Adrenal gland (tissue), 5 donors: ENCODE measurements at regions not wholly inside any gene's neighbourhood (a gene's known extent, or its start where the extent isn't known, plus 50 kb on each side); places are given as distances from the start of the nearest gene placed in this dataset.

Source experiments
- CTCF ChIP-seq, 6 experiments: fragments of 450-650 bp in 4 of 6; fragments of 200-600 bp in 2 of 6; sonication (generic) in 1 of 6; IDR thresholded peaks; 1 replicate in 5 of 6; 2 replicates in 1 of 6; pipeline versions ENCODE4 v1.5.1 to v1.8.0; 2016 to 2021; ENCODE audit warnings: antibody characterized with exemption in 6 of 6, mild to moderate bottlenecking in 2 of 6, moderate library complexity in 1 of 6
- POLR2A ChIP-seq, 2 donors: fragments of 450-650 bp; IDR thresholded peaks; one replicate each; pipeline ENCODE4 v1.6.1; 2017; ENCODE audit warnings: antibody characterized with exemption in 2 of 2, mild to moderate bottlenecking in 2 of 2, moderate library complexity in 1 of 2
- donor health status: DM: no; HTN: no; CAD: no.

GRCh38 chr7:82527851-82528250 lies 84.3 kb upstream of the CACNA2D1 start:
- TF ChIP-seq CTCF (IDR thresholded peaks at IDR 0.05) (no peak), POLR2A (IDR thresholded peaks at IDR 0.05) (no peak)
